Activated B cell treated with CpG ODN at 0.5 μM for 24 hours (primary cell): ENCODE measurements at regions not wholly inside any gene's neighbourhood (a gene's known extent, or its start where the extent isn't known, plus 50 kb on each side); places are given as distances from the start of the nearest gene placed in this dataset.

Experiments
- ATAC-seq: fragments of 200-7000 bp; cut with Tn5 transposase; one replicate; pipeline ENCODE4 v1.10.0; 2021; ENCODE audit warnings: low read depth, mild to moderate bottlenecking, moderate library complexity
- CTCF ChIA-PET: fragments of 350-600 bp; sonication (Branson Sonifier 250); formaldehyde crosslinking; loops from one replicate; lab custom pipeline; 2021; ENCODE audit warnings: antibody characterized with exemption; lab: Charles Lee
- POLR2A ChIA-PET: fragments of 350-600 bp; sonication (Branson Sonifier 250); formaldehyde crosslinking; loops from one replicate; lab custom pipeline; 2021; ENCODE audit warnings: antibody characterized with exemption; lab: Charles Lee
- DNase-seq: peaks from one replicate; pipeline ENCODE4 v3.0.0; 2022
- H3K27ac Mint-ChIP-seq: one replicate; pipeline ENCODE4 v1.8.0; 2020; ENCODE audit warnings: mixed read lengths
- H3K27me3 Mint-ChIP-seq: one replicate; pipeline ENCODE4 v1.8.0; 2021; ENCODE audit warnings: mixed read lengths
- H3K36me3 Mint-ChIP-seq: one replicate; pipeline ENCODE4 v1.8.0; 2021; ENCODE audit warnings: low read depth, mixed read lengths
- H3K4me1 Mint-ChIP-seq: one replicate; pipeline ENCODE4 v1.8.0; 2021; ENCODE audit warnings: mixed read lengths
- H3K4me3 Mint-ChIP-seq: one replicate; pipeline ENCODE4 v1.8.0; 2020; ENCODE audit warnings: mild to moderate bottlenecking, mixed read lengths
- H3K9me3 Mint-ChIP-seq: one replicate; pipeline ENCODE4 v1.8.0; 2020; ENCODE audit warnings: mixed read lengths
- intact Hi-C: fragments of 100-400 bp; cut with micrococcal nuclease; formaldehyde crosslinking; loops from one replicate; pipeline ENCODE4 v1.15.1; 2024
- TF ChIP-seq, protein P1 (sequence below): fragments of 200-600 bp; IDR thresholded peaks from one replicate; pipeline ENCODE4 v1.8.0; 2022; ENCODE audit warnings: antibody characterized with exemption, mild to moderate bottlenecking

DNA sequence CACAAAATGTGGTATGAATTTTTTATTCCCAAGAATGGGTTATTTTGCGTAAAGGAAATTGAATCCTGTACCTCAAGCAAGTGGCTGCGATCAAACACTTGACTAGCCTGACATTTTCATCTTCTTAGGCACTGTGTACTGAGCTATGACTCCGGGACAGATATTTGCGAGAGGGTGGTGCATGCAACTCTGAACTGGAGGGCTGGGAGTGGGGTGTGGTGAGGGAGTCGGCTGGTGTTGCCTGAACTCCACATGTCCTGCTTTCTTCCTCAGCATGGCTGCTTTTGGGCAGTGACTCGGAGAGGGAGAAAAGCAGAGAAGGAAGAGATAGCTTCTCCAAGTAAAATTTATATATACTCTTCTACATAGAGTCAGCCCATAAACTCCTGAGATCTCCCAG, 68.5 kb upstream of the GATB start:
- no peaks in the 10 kb centered on the region for H3K9me3 Mint-ChIP-seq
- CTCF ChIA-PET, result no interaction called here
- DNase-seq, result no peak

DNA sequence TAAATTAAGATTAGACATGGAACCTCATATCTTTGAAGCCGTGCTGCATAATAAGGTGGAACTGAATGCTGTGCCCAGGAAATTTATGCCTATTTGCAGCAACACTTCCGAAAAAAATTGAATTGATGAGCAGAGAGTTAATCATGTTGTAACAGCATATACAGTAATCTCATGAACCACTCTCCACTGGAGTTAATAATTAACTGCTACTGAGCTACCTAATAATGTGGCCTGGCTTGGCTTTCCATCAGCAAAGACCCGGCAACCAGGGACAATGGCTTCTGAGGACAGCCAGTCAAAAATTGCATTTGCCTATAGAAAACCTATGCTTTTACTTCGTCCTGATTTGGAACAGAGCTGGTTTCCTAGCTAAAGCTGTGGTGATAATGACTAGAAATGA, 63.8 kb upstream of the GATB start:
- Mint-ChIP-seq H3K36me3 (no peaks in the 10 kb centered on the region), H3K27me3 (peaks cover 4% of the 10 kb centered on the region), H3K9me3 (no peaks in the 10 kb centered on the region), H3K4me3 (no peak overlapping the region), H3K27ac (no peak overlapping the region), H3K4me1 (no peaks in the 10 kb centered on the region)
- intact Hi-C loops, result no loop called here
- ATAC-seq (no peak), DNase-seq (no peak)
- CTCF ChIA-PET, result interaction anchor here (2.1 kb wide), 1 partner anchor 22 kb away, joined by 6 read pairs; no protein-coding TSS in a partner anchor
- TF ChIP-seq, protein P1, sequence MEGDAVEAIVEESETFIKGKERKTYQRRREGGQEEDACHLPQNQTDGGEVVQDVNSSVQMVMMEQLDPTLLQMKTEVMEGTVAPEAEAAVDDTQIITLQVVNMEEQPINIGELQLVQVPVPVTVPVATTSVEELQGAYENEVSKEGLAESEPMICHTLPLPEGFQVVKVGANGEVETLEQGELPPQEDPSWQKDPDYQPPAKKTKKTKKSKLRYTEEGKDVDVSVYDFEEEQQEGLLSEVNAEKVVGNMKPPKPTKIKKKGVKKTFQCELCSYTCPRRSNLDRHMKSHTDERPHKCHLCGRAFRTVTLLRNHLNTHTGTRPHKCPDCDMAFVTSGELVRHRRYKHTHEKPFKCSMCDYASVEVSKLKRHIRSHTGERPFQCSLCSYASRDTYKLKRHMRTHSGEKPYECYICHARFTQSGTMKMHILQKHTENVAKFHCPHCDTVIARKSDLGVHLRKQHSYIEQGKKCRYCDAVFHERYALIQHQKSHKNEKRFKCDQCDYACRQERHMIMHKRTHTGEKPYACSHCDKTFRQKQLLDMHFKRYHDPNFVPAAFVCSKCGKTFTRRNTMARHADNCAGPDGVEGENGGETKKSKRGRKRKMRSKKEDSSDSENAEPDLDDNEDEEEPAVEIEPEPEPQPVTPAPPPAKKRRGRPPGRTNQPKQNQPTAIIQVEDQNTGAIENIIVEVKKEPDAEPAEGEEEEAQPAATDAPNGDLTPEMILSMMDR, result no peak
- POLR2A ChIA-PET, result no interaction called here

More for the DNA sequence above, 68.5 kb upstream of the GATB start:
- intact Hi-C loops, result no loop called here
- ATAC-seq, result no peak
- H3K4me3 Mint-ChIP-seq, result no peak overlapping the region
- TF ChIP-seq, protein P1, result no peak
- peaks cover 4% of the 10 kb centered on the region for H3K27me3 Mint-ChIP-seq
- no peaks in the 10 kb centered on the region for H3K4me1 Mint-ChIP-seq
- no peak overlapping the region for H3K27ac Mint-ChIP-seq
- H3K36me3 Mint-ChIP-seq, result no peaks in the 10 kb centered on the region
- POLR2A ChIA-PET, result no interaction called here

DNA sequence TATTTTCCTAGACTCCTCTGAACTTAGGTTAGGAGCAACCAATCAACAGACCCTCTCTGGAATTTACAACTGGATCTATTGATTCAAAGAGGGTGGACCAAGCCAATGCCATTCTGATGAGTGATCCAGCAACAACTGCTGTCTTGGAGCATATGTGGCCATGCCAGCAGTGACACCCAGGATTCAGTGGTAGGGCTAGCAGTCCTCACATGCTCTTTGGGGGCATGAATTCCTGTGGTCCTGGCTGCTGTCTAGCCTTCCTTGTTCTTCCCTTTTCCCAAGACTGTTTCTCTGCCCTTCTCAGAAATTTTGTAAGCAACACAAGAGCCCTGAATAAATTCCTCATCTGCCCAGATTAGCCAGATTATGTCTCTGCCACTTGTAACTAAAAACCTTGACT, 61.5 kb upstream of the GATB start:
- TF ChIP-seq, protein P1, result no peak
- ATAC-seq (no peak), DNase-seq (no peak)
- no peak overlapping the region for H3K4me3 Mint-ChIP-seq
- ChIA-PET CTCF (no interaction called here), POLR2A (no interaction called here)
- H3K4me1 Mint-ChIP-seq, result no peaks in the 10 kb centered on the region
- H3K27me3 Mint-ChIP-seq, result peaks cover 4% of the 10 kb centered on the region
- no peaks in the 10 kb centered on the region for H3K9me3 Mint-ChIP-seq
- intact Hi-C loops, result no loop called here
- H3K27ac Mint-ChIP-seq, result no peak overlapping the region
- H3K36me3 Mint-ChIP-seq, result no peaks in the 10 kb centered on the region

DNA sequence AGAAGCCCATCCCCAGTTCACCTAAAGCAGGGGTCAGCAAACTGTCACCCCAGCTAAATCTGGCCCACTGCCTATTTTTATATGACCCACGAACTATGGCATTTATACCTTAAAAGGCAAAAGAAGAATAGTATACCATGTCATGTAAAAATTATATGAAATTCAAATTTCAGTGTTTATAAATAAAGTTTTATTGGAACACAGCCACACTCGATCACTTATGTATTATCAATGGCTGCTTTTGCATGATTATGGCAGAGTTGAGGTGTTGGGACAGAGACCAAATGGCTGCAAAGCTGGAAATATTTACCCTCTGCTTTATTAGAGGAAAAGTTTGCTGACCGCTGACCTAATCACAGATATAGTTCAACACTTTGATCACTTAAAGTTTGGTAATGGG, 59.2 kb upstream of the GATB start:
- H3K9me3 Mint-ChIP-seq, result no peaks in the 10 kb centered on the region
- DNase-seq (no peak), ATAC-seq (no peak)
- POLR2A ChIA-PET, result no interaction called here
- H3K27ac Mint-ChIP-seq, result no peak overlapping the region
- H3K27me3 Mint-ChIP-seq, result peaks cover 4% of the 10 kb centered on the region
- CTCF ChIA-PET, result no interaction called here
- TF ChIP-seq, protein P1, result no peak
- intact Hi-C loops, result no loop called here
- H3K4me1 Mint-ChIP-seq, result no peaks in the 10 kb centered on the region
- no peak overlapping the region for H3K4me3 Mint-ChIP-seq
- no peaks in the 10 kb centered on the region for H3K36me3 Mint-ChIP-seq

DNA sequence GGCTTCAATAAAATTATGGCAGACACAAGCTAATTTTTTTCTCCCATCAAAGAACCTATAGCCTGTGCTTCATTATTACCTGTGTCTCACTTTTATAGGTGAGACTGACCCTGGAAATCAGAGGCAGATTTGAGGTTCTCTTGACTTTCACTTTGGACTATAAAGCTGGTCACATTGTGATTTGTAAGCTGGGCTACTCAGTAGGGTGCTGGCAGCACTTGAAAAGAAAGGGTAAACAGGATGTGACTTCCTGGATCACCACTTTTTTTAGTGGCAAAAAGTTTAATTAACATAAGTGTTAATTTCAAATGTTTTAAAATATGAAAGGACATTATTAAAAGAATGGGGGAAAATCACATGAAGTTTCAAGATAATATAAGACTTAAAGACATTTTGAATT, 50.6 kb upstream of the GATB start:
- Mint-ChIP-seq H3K4me1 (no peaks in the 10 kb centered on the region), H3K36me3 (no peaks in the 10 kb centered on the region), H3K9me3 (no peaks in the 10 kb centered on the region), H3K27ac (no peak overlapping the region), H3K4me3 (no peak overlapping the region), H3K27me3 (no peaks in the 10 kb centered on the region)
- DNase-seq, result no peak
- POLR2A ChIA-PET, result no interaction called here
- no peak for ATAC-seq
- TF ChIP-seq, protein P1, result no peak
- CTCF ChIA-PET, result no interaction called here
- intact Hi-C loops, result no loop called here
